GM19468 (cell line): ENCODE measurements at regions not wholly inside any gene's neighbourhood (a gene's known extent, or its start where the extent isn't known, plus 50 kb on each side); places are given as distances from the start of the nearest gene placed in this dataset.

Experiments used
- ATAC-seq: cut with Tn5 transposase; IDR thresholded peaks from one replicate; pipeline ENCODE4 v1.9.1; 2021; ENCODE audit warnings: mild to moderate bottlenecking, moderate library complexity, moderate number of reproducible peaks; ENCODE audit not compliant: unreplicated experiment; ENCODE audit errors: extremely low read depth

- no peak for ATAC-seq
Measured at GRCh38 chr6:132144456-132144855, 193.3 kb upstream of the CCN2 start.

- ATAC-seq: no peak
Measured at GRCh38 chr6:132143258-132143657, 192.1 kb upstream of the CCN2 start.

- ATAC-seq: no peak
Measured at GRCh38 chr6:132142768-132143167, 191.6 kb upstream of the CCN2 start.

GRCh38 chr6:132142308-132142707 lies 191.1 kb upstream of the CCN2 start:
- ATAC-seq: no peak

GRCh38 chr6:132140189-132140588 lies 189.0 kb upstream of the CCN2 start:
- no peak for ATAC-seq

GRCh38 chr6:132139611-132140010 lies 188.4 kb upstream of the CCN2 start:
- ATAC-seq: no peak

GRCh38 chr6:132136981-132137380 lies 185.8 kb upstream of the CCN2 start:
- no peak for ATAC-seq

- ATAC-seq: no peak
Measured at GRCh38 chr6:132135409-132135808, 184.2 kb upstream of the CCN2 start.

- no peak for ATAC-seq
Measured at GRCh38 chr6:132133736-132134445, 182.7 kb upstream of the CCN2 start.

- no peak for ATAC-seq
Measured at GRCh38 chr6:132132924-132133639, 181.9 kb upstream of the CCN2 start.

- no peak for ATAC-seq
Measured at GRCh38 chr6:132132422-132132821, 181.2 kb upstream of the CCN2 start.

- ATAC-seq: no peak
Measured at GRCh38 chr6:132131758-132132157, 180.6 kb upstream of the CCN2 start.

- no peak for ATAC-seq
Measured at GRCh38 chr6:132131351-132131750, 180.2 kb upstream of the CCN2 start.

GRCh38 chr6:132130626-132131298 lies 179.6 kb upstream of the CCN2 start:
- no peak for ATAC-seq

GRCh38 chr6:132128424-132128823 lies 177.3 kb upstream of the CCN2 start:
- no peak for ATAC-seq

- ATAC-seq: no peak
Measured at GRCh38 chr6:132126150-132126549, 175.0 kb upstream of the CCN2 start.

GRCh38 chr6:132122871-132123270 lies 171.7 kb upstream of the CCN2 start:
- ATAC-seq: no peak

GRCh38 chr6:132122176-132122575 lies 171.0 kb upstream of the CCN2 start:
- no peak for ATAC-seq

- ATAC-seq: no peak
Measured at GRCh38 chr6:132118144-132118543, 167.0 kb upstream of the CCN2 start.

- no peak for ATAC-seq
Measured at GRCh38 chr6:132115714-132116366, 164.7 kb upstream of the CCN2 start.
